ENCODE measurements at regions not wholly inside any gene's neighbourhood (a gene's known extent, or its start where the extent isn't known, plus 50 kb on each side); places are given as distances from the start of the nearest gene placed in this dataset.
"Not testable (repeated sequence)": the region's sequence is repeated elsewhere in the genome, so short reads cannot be mapped to it uniquely, and the experiment has no call there.

DNA sequence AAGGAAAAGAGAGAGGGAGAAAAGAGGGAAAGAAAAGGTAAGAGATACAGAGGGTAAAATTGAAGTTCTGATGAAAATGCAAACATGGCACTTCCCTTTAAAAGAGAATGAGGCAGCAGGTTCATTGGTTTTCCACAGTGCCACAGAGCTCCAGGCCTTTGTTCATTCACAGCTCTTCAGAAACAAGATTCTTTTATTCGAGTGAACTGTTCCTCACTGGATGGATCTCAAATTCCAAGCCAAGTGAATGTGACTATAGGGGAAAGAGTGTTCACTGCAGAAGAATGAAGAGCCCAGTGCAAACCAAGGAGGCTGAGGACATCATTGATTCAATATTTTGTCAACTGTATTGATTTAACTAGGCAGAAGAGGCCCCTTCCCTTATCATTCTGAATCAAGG, 280.3 kb upstream of the PROK2 start:
- Histone ChIP-seq H3K27ac (ENCODE audit: low read depth in 1 of 2, low read length in 1 of 2) (no peak overlapping the region), H3K9me3 (ENCODE audit: control insufficient read depth in 4 of 4, insufficient read depth in 3 of 4, low read length in 3 of 4) (peaks cover 0 to 5% (median 0%) of the 10 kb centered on the region in 4 donors), H3K9ac (ENCODE audit: insufficient read depth in 1 of 2, low read length in 2 of 2) (no peak overlapping the region), H3K27me3 (ENCODE audit: control insufficient read depth in 3 of 3, insufficient read depth in 3 of 3, low read length in 2 of 3) (no peaks in the 10 kb centered on the region), H3K4me3 (no peak overlapping the region), H3K36me3 (ENCODE audit: control insufficient read depth in 4 of 4, insufficient read depth in 4 of 4, low read length in 4 of 4) (no peaks in the 10 kb centered on the region), H3K4me1 (ENCODE audit: control insufficient read depth in 5 of 5, insufficient read depth in 5 of 5, low read length in 5 of 5) (no peaks in the 10 kb centered on the region)
- no peak for DNase-seq
- no peak for ATAC-seq (ENCODE audit: insufficient read depth, low FRiP score)
- WGBS, 2 donors, result 77 to 85% methylated on average over 1 of the region's 1 CpG
- TF ChIP-seq, protein P1, sequence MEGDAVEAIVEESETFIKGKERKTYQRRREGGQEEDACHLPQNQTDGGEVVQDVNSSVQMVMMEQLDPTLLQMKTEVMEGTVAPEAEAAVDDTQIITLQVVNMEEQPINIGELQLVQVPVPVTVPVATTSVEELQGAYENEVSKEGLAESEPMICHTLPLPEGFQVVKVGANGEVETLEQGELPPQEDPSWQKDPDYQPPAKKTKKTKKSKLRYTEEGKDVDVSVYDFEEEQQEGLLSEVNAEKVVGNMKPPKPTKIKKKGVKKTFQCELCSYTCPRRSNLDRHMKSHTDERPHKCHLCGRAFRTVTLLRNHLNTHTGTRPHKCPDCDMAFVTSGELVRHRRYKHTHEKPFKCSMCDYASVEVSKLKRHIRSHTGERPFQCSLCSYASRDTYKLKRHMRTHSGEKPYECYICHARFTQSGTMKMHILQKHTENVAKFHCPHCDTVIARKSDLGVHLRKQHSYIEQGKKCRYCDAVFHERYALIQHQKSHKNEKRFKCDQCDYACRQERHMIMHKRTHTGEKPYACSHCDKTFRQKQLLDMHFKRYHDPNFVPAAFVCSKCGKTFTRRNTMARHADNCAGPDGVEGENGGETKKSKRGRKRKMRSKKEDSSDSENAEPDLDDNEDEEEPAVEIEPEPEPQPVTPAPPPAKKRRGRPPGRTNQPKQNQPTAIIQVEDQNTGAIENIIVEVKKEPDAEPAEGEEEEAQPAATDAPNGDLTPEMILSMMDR (IDR thresholded peaks at IDR 0.05; ENCODE audit: control extremely low read depth, extremely low read depth), result no peak

DNA sequence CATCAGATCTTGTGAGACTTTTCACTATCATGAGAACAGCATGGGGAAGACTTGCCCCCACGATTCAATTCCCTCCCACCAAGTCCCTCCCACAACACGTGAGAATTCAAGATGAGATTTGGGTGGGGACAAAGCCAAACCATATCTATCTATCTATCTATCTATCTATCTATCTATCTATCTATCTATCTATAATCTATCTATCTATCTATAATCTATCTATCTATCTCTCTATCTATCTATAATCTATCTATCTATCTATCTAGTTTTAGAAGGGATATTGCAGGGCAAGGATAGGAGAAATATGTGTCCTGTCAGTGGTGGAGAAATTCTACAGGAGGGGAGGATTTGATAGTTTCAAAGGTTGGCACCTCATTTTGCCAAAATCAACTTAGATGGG, 279.8 kb upstream of the PROK2 start:
- 43% methylated on average over 2 of the region's 2 CpGs for whole genome bisulfite sequencing, 2 donors
- not testable (repeated sequence) for H3K36me3 ChIP-seq (ENCODE audit: control insufficient read depth in 4 of 4, insufficient read depth in 4 of 4, low read length in 4 of 4); H3K4me1 ChIP-seq (ENCODE audit: control insufficient read depth in 5 of 5, insufficient read depth in 5 of 5, low read length in 5 of 5); H3K27ac ChIP-seq (ENCODE audit: low read depth in 1 of 2, low read length in 1 of 2); H3K27me3 ChIP-seq (ENCODE audit: control insufficient read depth in 3 of 3, insufficient read depth in 3 of 3, low read length in 2 of 3); ATAC-seq (ENCODE audit: insufficient read depth, low FRiP score); H3K9me3 ChIP-seq (ENCODE audit: control insufficient read depth in 4 of 4, insufficient read depth in 3 of 4, low read length in 3 of 4); H3K4me3 ChIP-seq; DNase-seq; H3K9ac ChIP-seq (ENCODE audit: insufficient read depth in 1 of 2, low read length in 2 of 2)

DNA sequence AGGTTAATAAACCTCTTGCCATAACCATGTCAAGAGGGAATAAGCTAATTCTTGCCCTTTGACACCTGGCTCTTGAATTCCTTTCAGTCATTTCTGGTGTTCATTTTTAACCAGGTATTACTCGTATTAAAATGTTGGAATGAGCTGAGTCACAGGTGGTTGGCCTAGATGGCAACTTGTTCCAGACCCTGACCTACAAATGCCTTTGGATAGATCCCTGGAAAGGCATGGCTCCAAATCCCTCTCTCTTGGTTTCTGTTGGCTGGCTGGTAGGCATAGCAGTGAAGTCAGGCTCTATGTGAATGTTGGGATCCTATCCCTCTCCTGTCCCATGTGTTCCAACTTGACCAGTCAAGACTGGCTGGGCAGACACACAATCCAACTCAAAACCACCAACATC, 277.1 kb upstream of the PROK2 start:
- Histone ChIP-seq H3K27ac (ENCODE audit: low read depth in 1 of 2, low read length in 1 of 2) (no peak overlapping the region), H3K9ac (ENCODE audit: insufficient read depth in 1 of 2, low read length in 2 of 2) (no peak overlapping the region), H3K9me3 (ENCODE audit: control insufficient read depth in 4 of 4, insufficient read depth in 3 of 4, low read length in 3 of 4) (peaks cover 0 to 5% (median 0%) of the 10 kb centered on the region in 4 donors), H3K36me3 (ENCODE audit: control insufficient read depth in 4 of 4, insufficient read depth in 4 of 4, low read length in 4 of 4) (no peaks in the 10 kb centered on the region), H3K27me3 (ENCODE audit: control insufficient read depth in 3 of 3, insufficient read depth in 3 of 3, low read length in 2 of 3) (no peaks in the 10 kb centered on the region), H3K4me1 (ENCODE audit: control insufficient read depth in 5 of 5, insufficient read depth in 5 of 5, low read length in 5 of 5) (no peaks in the 10 kb centered on the region), H3K4me3 (no peak overlapping the region)
- TF ChIP-seq, protein P1 (IDR thresholded peaks at IDR 0.05; ENCODE audit: control extremely low read depth, extremely low read depth), result no peak
- 87 to 90% methylated on average over 1 of the region's 1 CpG for WGBS, 2 donors
- ATAC-seq (ENCODE audit: insufficient read depth, low FRiP score) (no peak), DNase-seq (no peak)

DNA sequence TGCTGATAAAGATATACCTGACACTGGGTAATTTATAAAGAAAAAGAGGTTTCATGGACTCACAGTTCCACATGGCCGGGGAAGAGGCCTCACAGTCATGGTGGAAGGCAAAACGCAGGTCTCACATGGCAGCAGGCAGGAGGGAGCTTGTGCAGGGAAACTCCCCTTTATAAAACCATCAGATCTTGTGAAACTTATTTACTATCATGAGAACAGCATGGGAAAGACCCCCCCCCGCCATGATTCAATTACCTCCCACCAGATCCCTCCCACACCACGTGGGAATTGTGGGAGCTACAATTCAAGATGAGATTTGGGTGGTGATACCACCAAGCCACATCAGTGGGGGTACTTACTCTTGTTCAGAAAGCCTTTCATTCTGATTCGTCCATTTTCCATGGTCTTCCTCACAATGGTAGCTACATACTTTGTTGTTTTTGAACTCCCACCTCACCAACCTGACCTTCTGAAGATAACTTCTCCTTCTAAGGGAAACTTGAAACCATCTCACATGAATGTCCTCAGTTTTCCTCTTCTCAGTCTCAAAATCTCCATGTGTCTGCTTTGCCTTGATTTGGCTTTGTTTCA, 275.6 kb upstream of the PROK2 start:
- TF ChIP-seq, protein P1 (IDR thresholded peaks at IDR 0.05; ENCODE audit: control extremely low read depth, extremely low read depth), result no peak
- peaks cover 0 to 5% (median 0%) of the 10 kb centered on the region in 4 donors for H3K9me3 ChIP-seq (ENCODE audit: control insufficient read depth in 4 of 4, insufficient read depth in 3 of 4, low read length in 3 of 4)
- ATAC-seq (ENCODE audit: insufficient read depth, low FRiP score) (no peak), DNase-seq (no peak)
- H3K4me1 ChIP-seq (ENCODE audit: control insufficient read depth in 5 of 5, insufficient read depth in 5 of 5, low read length in 5 of 5), result no peaks in the 10 kb centered on the region
- no peak overlapping the region for H3K27ac ChIP-seq (ENCODE audit: low read depth in 1 of 2, low read length in 1 of 2)
- no peaks in the 10 kb centered on the region for H3K36me3 ChIP-seq (ENCODE audit: control insufficient read depth in 4 of 4, insufficient read depth in 4 of 4, low read length in 4 of 4)
- no peaks in the 10 kb centered on the region for H3K27me3 ChIP-seq (ENCODE audit: control insufficient read depth in 3 of 3, insufficient read depth in 3 of 3, low read length in 2 of 3)
- H3K9ac ChIP-seq (ENCODE audit: insufficient read depth in 1 of 2, low read length in 2 of 2), result no peak overlapping the region
- H3K4me3 ChIP-seq, result no peak overlapping the region
- 60 to 70% methylated on average over 5 of the region's 5 CpGs for WGBS, 2 donors
